Loucy (cell line): ENCODE measurements at regions not wholly inside any gene's neighbourhood (a gene's known extent, or its start where the extent isn't known, plus 50 kb on each side); places are given as distances from the start of the nearest gene placed in this dataset.
A peak's percentile ranks its signal among the peaks of the same experiment; 100 is the strongest.

Experiments
- H2AFZ ChIP-seq: fragments of 200-600 bp; sonication (generic); 2 replicates; pipeline ENCODE4 v1.6.0; 2016; ENCODE audit warnings: antibody characterized with exemption, mild to moderate bottlenecking, low read length, moderate library complexity
- H3F3A ChIP-seq: fragments of 200-600 bp; 2 replicates; pipeline ENCODE4 v1.6.0; 2016; ENCODE audit warnings: antibody characterized with exemption, low read depth, mild to moderate bottlenecking
- H3K27me3 ChIP-seq: fragments of 200-600 bp; sonication (generic); 2 replicates; pipeline ENCODE4 v1.6.1; 2014; ENCODE audit warnings: low read length, mild to moderate bottlenecking; ENCODE audit not compliant: insufficient read depth, poor library complexity, severe bottlenecking
- H3K36me3 ChIP-seq: fragments of 200-600 bp; sonication (generic); 2 replicates; pipeline ENCODE4 v1.6.1; 2016; ENCODE audit warnings: low read length; ENCODE audit not compliant: insufficient read depth
- H3K4me1 ChIP-seq: fragments of 200-600 bp; sonication (generic); 2 replicates; pipeline ENCODE4 v1.5.1; 2014; ENCODE audit warnings: low read length, mild to moderate bottlenecking; ENCODE audit not compliant: insufficient read depth, poor library complexity, severe bottlenecking
- H3K4me2 ChIP-seq: fragments of 200-600 bp; sonication (generic); 2 replicates; pipeline ENCODE4 v1.6.0; 2014; ENCODE audit warnings: antibody characterized with exemption, low read length, low read depth, mild to moderate bottlenecking; ENCODE audit not compliant: poor library complexity, severe bottlenecking
- H3K4me3 ChIP-seq: fragments of 200-600 bp; sonication (generic); 2 replicates; pipeline ENCODE4 v1.5.1; 2014; ENCODE audit warnings: low read length, mild to moderate bottlenecking, mixed read lengths; ENCODE audit not compliant: poor library complexity, severe bottlenecking
- H3K79me2 ChIP-seq: fragments of 200-600 bp; sonication (generic); 2 replicates; pipeline ENCODE4 v1.6.1; 2014; ENCODE audit warnings: low read length; ENCODE audit not compliant: insufficient read depth
- H3K9ac ChIP-seq: fragments of 200-600 bp; sonication (generic); 2 replicates; pipeline ENCODE4 v1.6.0; 2014; ENCODE audit warnings: mild to moderate bottlenecking, low read depth, low read length, moderate library complexity; ENCODE audit not compliant: poor library complexity, severe bottlenecking
- H3K9me2 ChIP-seq: fragments of 200-600 bp; sonication (generic); replicated peaks from 2 replicates; pipeline ENCODE4 v1.6.1; 2016; ENCODE audit warnings: low read depth, low read length, mixed read lengths
- H3K9me3 ChIP-seq: fragments of 200-600 bp; sonication (generic); 2 replicates; pipeline ENCODE4 v1.6.1; 2014; ENCODE audit warnings: mild to moderate bottlenecking, antibody characterized with exemption, low read length, low read depth; ENCODE audit not compliant: insufficient read depth
- H4K20me1 ChIP-seq: fragments of 200-600 bp; sonication (generic); 2 replicates; pipeline ENCODE4 v1.6.0; 2014; ENCODE audit warnings: antibody characterized with exemption, low read length, mild to moderate bottlenecking; ENCODE audit not compliant: insufficient read depth, poor library complexity, severe bottlenecking
- EZH2phosphoT487 ChIP-seq: fragments of 200-600 bp; IDR thresholded peaks from 2 replicates; pipeline ENCODE4 v1.6.1; 2018; ENCODE audit warnings: antibody characterized with exemption, mild to moderate bottlenecking, moderate library complexity, borderline replicate concordance
- TF ChIP-seq, protein P1 (sequence below): fragments of 200-600 bp; sonication (generic); conservative IDR thresholded peaks from 2 replicates; pipeline ENCODE4 v1.5.1; 2014; ENCODE audit warnings: mild to moderate bottlenecking, antibody characterized with exemption, low read length

- TF ChIP-seq EZH2phosphoT487: no peak
- TF ChIP-seq, protein P1, sequence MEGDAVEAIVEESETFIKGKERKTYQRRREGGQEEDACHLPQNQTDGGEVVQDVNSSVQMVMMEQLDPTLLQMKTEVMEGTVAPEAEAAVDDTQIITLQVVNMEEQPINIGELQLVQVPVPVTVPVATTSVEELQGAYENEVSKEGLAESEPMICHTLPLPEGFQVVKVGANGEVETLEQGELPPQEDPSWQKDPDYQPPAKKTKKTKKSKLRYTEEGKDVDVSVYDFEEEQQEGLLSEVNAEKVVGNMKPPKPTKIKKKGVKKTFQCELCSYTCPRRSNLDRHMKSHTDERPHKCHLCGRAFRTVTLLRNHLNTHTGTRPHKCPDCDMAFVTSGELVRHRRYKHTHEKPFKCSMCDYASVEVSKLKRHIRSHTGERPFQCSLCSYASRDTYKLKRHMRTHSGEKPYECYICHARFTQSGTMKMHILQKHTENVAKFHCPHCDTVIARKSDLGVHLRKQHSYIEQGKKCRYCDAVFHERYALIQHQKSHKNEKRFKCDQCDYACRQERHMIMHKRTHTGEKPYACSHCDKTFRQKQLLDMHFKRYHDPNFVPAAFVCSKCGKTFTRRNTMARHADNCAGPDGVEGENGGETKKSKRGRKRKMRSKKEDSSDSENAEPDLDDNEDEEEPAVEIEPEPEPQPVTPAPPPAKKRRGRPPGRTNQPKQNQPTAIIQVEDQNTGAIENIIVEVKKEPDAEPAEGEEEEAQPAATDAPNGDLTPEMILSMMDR: no peak
- Histone ChIP-seq H3K9ac (no peak overlapping the region), H3K4me1 (peaks cover 16% of the 10 kb centered on the region), H3K27me3 (no peaks in the 10 kb centered on the region), H3K4me3 (no peak overlapping the region), H3K9me3 (no peaks in the 10 kb centered on the region), H2AFZ (no peak overlapping the region), H3K4me2 (no peak overlapping the region), H4K20me1 (no peaks in the 10 kb centered on the region), H3K79me2 (no peaks in the 10 kb centered on the region), H3F3A (no peaks in the 10 kb centered on the region), H3K9me2 (no peaks in the 10 kb centered on the region), H3K36me3 (no peaks in the 10 kb centered on the region)
These were observed 204.8 kb downstream of the C9orf50 start for GRCh38 chr9:129415942-129416651.

DNA sequence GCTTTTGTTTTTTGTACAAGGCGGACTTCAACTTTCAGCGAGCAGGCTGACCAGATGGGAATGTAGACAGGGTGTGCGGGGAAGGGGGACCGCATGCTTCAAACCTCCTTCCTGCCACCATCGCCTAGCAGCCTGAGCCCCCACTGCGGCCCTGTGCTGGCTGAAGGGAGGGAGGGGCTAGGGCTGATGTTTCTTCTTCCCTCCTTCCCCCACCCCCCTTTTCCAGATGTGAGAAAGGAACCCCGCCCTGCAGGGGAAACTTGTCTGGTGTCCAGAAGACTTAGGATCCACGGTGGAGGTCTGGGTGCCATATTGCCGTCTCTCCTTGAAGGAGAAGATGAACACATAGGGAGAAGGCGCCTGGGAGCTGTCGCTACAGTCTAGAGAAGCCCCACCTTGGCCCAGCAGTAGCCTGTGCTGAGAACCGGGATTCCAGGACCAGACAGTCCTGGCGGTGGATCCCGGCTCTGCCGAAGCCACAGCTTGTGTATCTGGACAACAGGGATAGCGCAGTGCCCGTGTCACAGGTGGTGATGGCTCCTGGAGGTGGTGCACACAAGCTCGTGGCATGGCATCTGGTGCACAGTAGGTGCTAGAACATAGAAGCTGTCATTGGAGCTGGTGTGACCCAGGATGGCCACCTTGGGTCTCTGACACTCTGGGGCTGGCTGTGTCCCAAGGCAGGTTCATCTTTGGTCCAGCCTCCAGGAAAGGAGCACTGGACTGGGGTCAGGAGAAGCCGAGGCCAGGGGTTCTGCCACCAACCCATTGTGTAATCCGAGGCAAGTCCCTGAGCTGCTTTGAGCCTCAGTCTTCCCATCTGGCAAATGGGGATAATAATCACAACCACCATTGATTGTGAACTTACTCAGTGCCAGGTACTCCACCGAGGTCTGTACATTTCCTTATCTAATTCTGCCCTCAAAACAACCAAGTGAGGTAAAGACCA, 205.6 kb downstream of the C9orf50 start:
- H3F3A ChIP-seq: no peaks in the 10 kb centered on the region
- H4K20me1 ChIP-seq: no peaks in the 10 kb centered on the region
- H3K79me2 ChIP-seq: no peaks in the 10 kb centered on the region
- H3K4me1 ChIP-seq: peaks cover 16% of the 10 kb centered on the region
- no peak overlapping the region for H3K4me3 ChIP-seq
- peak overlapping the region; percentile 97 for H3K9ac ChIP-seq
- H3K27me3 ChIP-seq: no peaks in the 10 kb centered on the region
- no peak overlapping the region for H3K4me2 ChIP-seq
- H3K36me3 ChIP-seq: no peaks in the 10 kb centered on the region
- TF ChIP-seq, protein P1: no peak
- TF ChIP-seq EZH2phosphoT487: no peak
- no peaks in the 10 kb centered on the region for H3K9me3 ChIP-seq
- H2AFZ ChIP-seq: no peak overlapping the region
- no peaks in the 10 kb centered on the region for H3K9me2 ChIP-seq

- H4K20me1 ChIP-seq: no peaks in the 10 kb centered on the region
- H3K9ac ChIP-seq: peak overlapping the region; percentile 97
- H3K9me2 ChIP-seq: no peaks in the 10 kb centered on the region
- H3K4me3 ChIP-seq: peak overlapping the region; percentile 75
- no peaks in the 10 kb centered on the region for H3K36me3 ChIP-seq
- H3K4me1 ChIP-seq: peaks cover 16% of the 10 kb centered on the region
- H3K79me2 ChIP-seq: no peaks in the 10 kb centered on the region
- TF ChIP-seq EZH2phosphoT487: no peak
- TF ChIP-seq, protein P1: no peak
- peak overlapping the region; percentile 82 for H3K4me2 ChIP-seq
- no peak overlapping the region for H2AFZ ChIP-seq
- no peaks in the 10 kb centered on the region for H3K27me3 ChIP-seq
- no peaks in the 10 kb centered on the region for H3F3A ChIP-seq
- no peaks in the 10 kb centered on the region for H3K9me3 ChIP-seq
These were observed 206.4 kb downstream of the C9orf50 start for GRCh38 chr9:129414377-129414992.
